IMR-90 (cell line): ENCODE measurements at regions not wholly inside any gene's neighbourhood (a gene's known extent, or its start where the extent isn't known, plus 50 kb on each side); places are given as distances from the start of the nearest gene placed in this dataset.

Source experiments
- ATAC-seq: fragments of 200-7000 bp; cut with Tn5 transposase; 2 replicates; pipeline ENCODE4 v1.9.1; 2020; ENCODE audit warnings: low read depth, mild to moderate bottlenecking, moderate library complexity
- BruUV-seq: library from RNA; stranded (reverse); fragments of 400-500 nt; replicated peaks from 2 replicates; lab custom pipeline; 2021; lab: Mats Ljungman, UMichigan
- CTCF ChIA-PET: fragments of 300-600 bp; formaldehyde crosslinking; extraction: SDS; loops from one replicate; lab custom pipeline; 2021; ENCODE audit warnings: antibody characterized with exemption; lab: Yijun Ruan, JAX
- POLR2A ChIA-PET: fragments of 300-600 bp; sonication (Branson Sonifier 250); formaldehyde crosslinking; loops from one replicate; lab custom pipeline; 2022; ENCODE audit warnings: antibody characterized with exemption; ENCODE audit not compliant: unreplicated experiment; lab: Charles Lee
- DNase-seq: peaks from one replicate; pipeline ENCODE4 v3.0.0; 2013
- H2AFZ ChIP-seq: replicated peaks from 2 replicates; pipeline ENCODE3; 2013; ENCODE audit warnings: low read length, mild to moderate bottlenecking; ENCODE audit not compliant: poor library complexity
- H2AK5ac ChIP-seq: 2 replicates; pipeline ENCODE4 v1.6.1; 2013; ENCODE audit warnings: low read depth, low read length, inconsistent platforms
- H2AK9ac ChIP-seq: replicated peaks from 2 replicates; pipeline ENCODE3; 2013; ENCODE audit warnings: mild to moderate bottlenecking, low read depth, low read length, moderate library complexity; ENCODE audit not compliant: poor library complexity
- H2BK120ac ChIP-seq: 2 replicates; pipeline ENCODE4 v1.6.1; 2013; ENCODE audit warnings: low read depth, low read length, inconsistent platforms
- H2BK15ac ChIP-seq: 3 replicates; pipeline ENCODE4 v1.6.1; 2013; ENCODE audit warnings: low read depth, low read length, inconsistent platforms
- H2BK20ac ChIP-seq: 2 replicates; pipeline ENCODE4 v1.6.1; 2013; ENCODE audit warnings: low read depth, mild to moderate bottlenecking, inconsistent platforms, low read length, moderate library complexity
- H2BK5ac ChIP-seq: 2 replicates; pipeline ENCODE4 v1.6.1; 2013; ENCODE audit warnings: mild to moderate bottlenecking, low read depth, low read length, inconsistent platforms; ENCODE audit not compliant: poor library complexity, severe bottlenecking
- H3K14ac ChIP-seq: replicated peaks from 2 replicates; pipeline ENCODE4 v1.6.1; 2013; ENCODE audit warnings: low read depth, low read length, inconsistent platforms
- H3K18ac ChIP-seq: 2 replicates; pipeline ENCODE4 v1.6.1; 2013; ENCODE audit warnings: low read depth, low read length, control low read depth
- H3K23ac ChIP-seq: 2 replicates; pipeline ENCODE4 v1.6.1; 2013; ENCODE audit warnings: low read depth, low read length, inconsistent platforms
- H3K27ac ChIP-seq: 2 replicates; pipeline ENCODE4 v1.5.1; 2013; ENCODE audit warnings: mild to moderate bottlenecking, control low read depth, low read length; ENCODE audit not compliant: insufficient read depth
- H3K27me3 ChIP-seq: 2 replicates; pipeline ENCODE4 v1.6.1; 2013; ENCODE audit warnings: low read length; ENCODE audit not compliant: control insufficient read depth, insufficient read depth
- H3K36me3 ChIP-seq: 2 replicates; pipeline ENCODE4 v1.6.1; 2013; ENCODE audit warnings: low read length, mixed read lengths; ENCODE audit not compliant: control insufficient read depth, insufficient read depth
- H3K4ac ChIP-seq: 2 replicates; pipeline ENCODE4 v1.6.1; 2013; ENCODE audit warnings: low read depth, low read length, inconsistent platforms
- H3K4me1 ChIP-seq: 2 replicates; pipeline ENCODE4 v1.6.1; 2013; ENCODE audit warnings: low read length, mixed read lengths; ENCODE audit not compliant: control insufficient read depth, insufficient read depth
- H3K4me2 ChIP-seq: 2 replicates; pipeline ENCODE4 v1.6.1; 2013; ENCODE audit warnings: low read depth, mild to moderate bottlenecking, control low read depth, low read length, moderate library complexity
- H3K4me3 ChIP-seq: 2 replicates; pipeline ENCODE4 v1.5.1; 2013; ENCODE audit warnings: low read depth, mild to moderate bottlenecking, control low read depth, low read length, moderate library complexity; ENCODE audit not compliant: insufficient read depth
- H3K56ac ChIP-seq: 2 replicates; pipeline ENCODE4 v1.6.1; 2013; ENCODE audit warnings: low read length, inconsistent platforms; ENCODE audit not compliant: insufficient read depth; ENCODE audit errors: extremely low read depth
- H3K79me1 ChIP-seq, 2 experiments: 2 replicates each; pipeline ENCODE4 v1.6.1; 2013; ENCODE audit warnings: low read length in 2 of 2, inconsistent platforms in 1 of 2, low read depth in 1 of 2
- H3K9ac ChIP-seq: 2 replicates; pipeline ENCODE4 v1.6.1; 2013; ENCODE audit warnings: low read depth, low read length, control low read depth
- H3K9me1 ChIP-seq: 2 replicates; pipeline ENCODE4 v1.6.1; 2013; ENCODE audit warnings: low read length, inconsistent platforms; ENCODE audit not compliant: insufficient read depth
- H3K9me3 ChIP-seq: 2 replicates; pipeline ENCODE4 v1.6.1; 2013; ENCODE audit warnings: low read length; ENCODE audit not compliant: control insufficient read depth, insufficient read depth
- H4K20me1 ChIP-seq: 2 replicates; pipeline ENCODE4 v1.6.1; 2013; ENCODE audit warnings: low read length, inconsistent platforms; ENCODE audit not compliant: insufficient read depth
- H4K5ac ChIP-seq: 2 replicates; pipeline ENCODE4 v1.6.1; 2013; ENCODE audit warnings: mild to moderate bottlenecking, low read depth, low read length, control low read depth
- H4K8ac ChIP-seq, 2 experiments: 2 replicates each; pipeline ENCODE4 v1.6.1; 2013; ENCODE audit warnings: low read depth in 2 of 2, low read length in 2 of 2, control low read depth in 1 of 2, inconsistent platforms in 1 of 2
- H4K91ac ChIP-seq: 2 replicates; pipeline ENCODE4 v1.6.1; 2013; ENCODE audit warnings: low read depth, low read length, inconsistent platforms; ENCODE audit not compliant: insufficient read depth
- BHLHE40 ChIP-seq: fragments of 150-350 bp; IDR thresholded peaks from 2 replicates; pipeline ENCODE4 v1.6.1; 2016; ENCODE audit warnings: mild to moderate bottlenecking, low read depth, low read length
- CEBPB ChIP-seq: IDR thresholded peaks from 2 replicates; pipeline ENCODE4 v1.6.1; 2012; ENCODE audit warnings: low read depth, low read length, improper control_type of control experiment
- CHD1 ChIP-seq: IDR thresholded peaks from 2 replicates; pipeline ENCODE4 v1.6.1; 2012; ENCODE audit warnings: low read depth, low read length, improper control_type of control experiment
- FOS ChIP-seq: fragments of 150-350 bp; IDR thresholded peaks from 2 replicates; pipeline ENCODE4 v1.6.1; 2016; ENCODE audit warnings: low read depth, low read length
- MAFK ChIP-seq: IDR thresholded peaks from 2 replicates; pipeline ENCODE4 v1.6.1; 2012; ENCODE audit warnings: low read depth, low read length, improper control_type of control experiment
- MAZ ChIP-seq: IDR thresholded peaks from 2 replicates; pipeline ENCODE4 v1.6.1; 2012; ENCODE audit warnings: low read depth, mild to moderate bottlenecking, low read length, improper control_type of control experiment, moderate library complexity, borderline replicate concordance
- MXI1 ChIP-seq: IDR thresholded peaks from 2 replicates; pipeline ENCODE4 v1.6.1; 2012; ENCODE audit warnings: low read depth, mild to moderate bottlenecking, low read length, moderate library complexity, borderline replicate concordance
- NFE2L2 ChIP-seq: fragments of 150-350 bp; IDR thresholded peaks from 2 replicates; pipeline ENCODE4 v1.6.1; 2016; ENCODE audit warnings: low read depth, mild to moderate bottlenecking, low read length
- POLR2A ChIP-seq: IDR thresholded peaks from 2 replicates; pipeline ENCODE4 v1.6.1; 2012; ENCODE audit warnings: mild to moderate bottlenecking, low read depth, low read length
- RAD21 ChIP-seq: IDR thresholded peaks from 2 replicates; pipeline ENCODE4 v1.6.1; 2012; ENCODE audit warnings: low read length, improper control_type of control experiment
- RCOR1 ChIP-seq: IDR thresholded peaks from 2 replicates; pipeline ENCODE4 v1.6.1; 2012; ENCODE audit warnings: mild to moderate bottlenecking, low read length, improper control_type of control experiment; ENCODE audit not compliant: insufficient replicate concordance
- RFX5 ChIP-seq: IDR thresholded peaks from 2 replicates; pipeline ENCODE4 v1.8.0; 2012; ENCODE audit warnings: low read depth, mild to moderate bottlenecking, low read length, moderate library complexity
- SMC3 ChIP-seq: fragments of 150-350 bp; IDR thresholded peaks from 2 replicates; pipeline ENCODE4 v1.6.1; 2016; ENCODE audit warnings: low read depth, mild to moderate bottlenecking, antibody characterized with exemption, low read length, moderate library complexity
- WGBS, 2 experiments: methylation state at CpG; one replicate each; pipeline versions ENCODE4 v1.1.5 to v1.1.7; 2013; ENCODE audit warnings: missing lambda C conversion rate in 2 of 2; ENCODE audit not compliant: insufficient read length in 1 of 2; ENCODE audit errors: extremely low coverage in 2 of 2; 5-methylcytosine and 5-hydroxymethylcytosine counted together
- dilution Hi-C: fragments of 300-500 bp; cut with HindIII; formaldehyde crosslinking; loops from one replicate; pipeline ENCODE4 v1.14.3; 2018; ENCODE audit warnings: low sequenced_read_pairs; ENCODE audit not compliant: unreplicated experiment
- in situ Hi-C: fragments of 300-500 bp; cut with MboI; formaldehyde crosslinking; loops from 3 replicates; pipeline ENCODE4 v1.14.3; 2019; ENCODE audit warnings: low sequenced_read_pairs, inconsistent platforms, mixed read lengths
- intact Hi-C: fragments of 100-400 bp; cut with micrococcal nuclease; formaldehyde crosslinking; loops from 2 replicates; pipeline ENCODE4 v1.10.0; 2022
- TF ChIP-seq, protein P1 (sequence below): conservative IDR thresholded peaks from 2 replicates; pipeline ENCODE4 v1.5.1; 2012; ENCODE audit warnings: mild to moderate bottlenecking, low read depth, low read length, improper control_type of control experiment
- TF ChIP-seq, protein P2 (sequence below): fragments of 150-350 bp; IDR thresholded peaks from 2 replicates; pipeline ENCODE4 v1.6.1; 2017; ENCODE audit warnings: mild to moderate bottlenecking, antibody characterized with exemption, low read length, low read depth
- TF ChIP-seq, protein P3 (sequence below): fragments of 150-350 bp; IDR thresholded peaks from 2 replicates; pipeline ENCODE4 v1.6.1; 2016; ENCODE audit warnings: low read depth, mild to moderate bottlenecking, low read length, moderate library complexity, borderline replicate concordance

DNA sequence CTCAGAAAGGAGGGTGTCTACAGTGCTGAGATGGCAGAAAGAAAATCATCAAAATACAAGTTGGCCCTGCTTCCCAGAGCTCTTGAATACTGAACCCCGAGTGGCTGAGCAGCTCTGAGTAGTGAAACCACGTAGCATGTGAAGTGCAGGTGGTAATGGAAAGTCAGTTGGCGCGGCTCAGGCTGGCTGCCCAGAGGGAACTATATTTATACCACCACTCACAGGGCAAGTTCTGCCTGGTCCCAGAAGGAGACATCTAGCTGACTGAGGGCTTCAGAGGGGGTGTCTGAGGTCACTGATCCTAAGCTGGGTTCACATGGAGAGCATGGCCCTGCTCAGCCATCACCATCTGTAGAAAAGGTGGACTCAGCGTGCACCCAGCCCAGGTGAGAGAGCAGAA, 129.6 kb upstream of the AGBL1 start:
- 20% methylated on average over 1 of the region's 5 CpGs; no CpG with 5 or more reads in 1 of the 2 experiments for WGBS, 2 experiments
- Histone ChIP-seq H4K91ac (no peak overlapping the region), H3K18ac (no peak overlapping the region), H3K4me3 (no peak overlapping the region), H4K5ac (no peak overlapping the region), H2BK120ac (no peak overlapping the region), H3K4me1 (no peaks in the 10 kb centered on the region), H3K56ac (no peak overlapping the region), H2BK15ac (no peak overlapping the region), H3K9me3 (peaks cover 3% of the 10 kb centered on the region; the same call in 1 of the 2 replicates), H3K9ac (no peak overlapping the region), H2AFZ (no peak overlapping the region), H4K8ac (no peak overlapping the region), H3K27me3 (no peaks in the 10 kb centered on the region), H4K20me1 (no peaks in the 10 kb centered on the region), H2AK5ac (no peak overlapping the region), H3K27ac (no peak overlapping the region), H3K79me1 (no peaks in the 10 kb centered on the region), H3K23ac (no peak overlapping the region), H2AK9ac (no peak overlapping the region), H3K36me3 (no peaks in the 10 kb centered on the region), H2BK20ac (no peak overlapping the region), H3K9me1 (no peaks in the 10 kb centered on the region), H3K14ac (no peak overlapping the region), H3K4ac (no peak overlapping the region), H3K4me2 (no peak overlapping the region), H2BK5ac (no peak overlapping the region)
- in situ Hi-C loops: no loop called here
- no peak for ATAC-seq
- intact Hi-C loops: no loop called here
- CTCF ChIA-PET: no interaction called here
- POLR2A ChIA-PET: no interaction called here
- BruUV-seq: no TSS peak
- dilution Hi-C loops: no loop called here
- DNase-seq: no peak
- TF ChIP-seq, protein P1, sequence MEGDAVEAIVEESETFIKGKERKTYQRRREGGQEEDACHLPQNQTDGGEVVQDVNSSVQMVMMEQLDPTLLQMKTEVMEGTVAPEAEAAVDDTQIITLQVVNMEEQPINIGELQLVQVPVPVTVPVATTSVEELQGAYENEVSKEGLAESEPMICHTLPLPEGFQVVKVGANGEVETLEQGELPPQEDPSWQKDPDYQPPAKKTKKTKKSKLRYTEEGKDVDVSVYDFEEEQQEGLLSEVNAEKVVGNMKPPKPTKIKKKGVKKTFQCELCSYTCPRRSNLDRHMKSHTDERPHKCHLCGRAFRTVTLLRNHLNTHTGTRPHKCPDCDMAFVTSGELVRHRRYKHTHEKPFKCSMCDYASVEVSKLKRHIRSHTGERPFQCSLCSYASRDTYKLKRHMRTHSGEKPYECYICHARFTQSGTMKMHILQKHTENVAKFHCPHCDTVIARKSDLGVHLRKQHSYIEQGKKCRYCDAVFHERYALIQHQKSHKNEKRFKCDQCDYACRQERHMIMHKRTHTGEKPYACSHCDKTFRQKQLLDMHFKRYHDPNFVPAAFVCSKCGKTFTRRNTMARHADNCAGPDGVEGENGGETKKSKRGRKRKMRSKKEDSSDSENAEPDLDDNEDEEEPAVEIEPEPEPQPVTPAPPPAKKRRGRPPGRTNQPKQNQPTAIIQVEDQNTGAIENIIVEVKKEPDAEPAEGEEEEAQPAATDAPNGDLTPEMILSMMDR: no peak
- no peak for TF ChIP-seq FOS
- TF ChIP-seq RAD21: no peak
- TF ChIP-seq, protein P2, sequence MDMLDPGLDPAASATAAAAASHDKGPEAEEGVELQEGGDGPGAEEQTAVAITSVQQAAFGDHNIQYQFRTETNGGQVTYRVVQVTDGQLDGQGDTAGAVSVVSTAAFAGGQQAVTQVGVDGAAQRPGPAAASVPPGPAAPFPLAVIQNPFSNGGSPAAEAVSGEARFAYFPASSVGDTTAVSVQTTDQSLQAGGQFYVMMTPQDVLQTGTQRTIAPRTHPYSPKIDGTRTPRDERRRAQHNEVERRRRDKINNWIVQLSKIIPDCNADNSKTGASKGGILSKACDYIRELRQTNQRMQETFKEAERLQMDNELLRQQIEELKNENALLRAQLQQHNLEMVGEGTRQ: no peak
- no peak for TF ChIP-seq MXI1
- TF ChIP-seq MAZ: no peak
- no peak for TF ChIP-seq NFE2L2
- no peak for TF ChIP-seq RCOR1
- TF ChIP-seq POLR2A: no peak
- TF ChIP-seq BHLHE40: no peak
- no peak for TF ChIP-seq CHD1
- TF ChIP-seq MAFK: no peak
- TF ChIP-seq, protein P3, sequence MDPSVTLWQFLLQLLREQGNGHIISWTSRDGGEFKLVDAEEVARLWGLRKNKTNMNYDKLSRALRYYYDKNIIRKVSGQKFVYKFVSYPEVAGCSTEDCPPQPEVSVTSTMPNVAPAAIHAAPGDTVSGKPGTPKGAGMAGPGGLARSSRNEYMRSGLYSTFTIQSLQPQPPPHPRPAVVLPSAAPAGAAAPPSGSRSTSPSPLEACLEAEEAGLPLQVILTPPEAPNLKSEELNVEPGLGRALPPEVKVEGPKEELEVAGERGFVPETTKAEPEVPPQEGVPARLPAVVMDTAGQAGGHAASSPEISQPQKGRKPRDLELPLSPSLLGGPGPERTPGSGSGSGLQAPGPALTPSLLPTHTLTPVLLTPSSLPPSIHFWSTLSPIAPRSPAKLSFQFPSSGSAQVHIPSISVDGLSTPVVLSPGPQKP: no peak
- no peak for TF ChIP-seq RFX5
- TF ChIP-seq CEBPB: no peak
- no peak for TF ChIP-seq SMC3
